Cardiac septum (tissue), 1 donor: ENCODE measurements at regions not wholly inside any gene's neighbourhood (a gene's known extent, or its start where the extent isn't known, plus 50 kb on each side); places are given as distances from the start of the nearest gene placed in this dataset.
A peak's percentile ranks its signal among the peaks of the same experiment; 100 is the strongest.

Experiments used
- DNase-seq: peaks from one replicate; pipeline ENCODE4 v3.0.0-alpha.2; 2020; ENCODE audit warnings: low spot score
- intact Hi-C: fragments of 100-400 bp; cut with DNase I; formaldehyde crosslinking; loops from one replicate; pipeline ENCODE4 v1.14.0; 2022
- donor health status: DM: no; HTN: no; CAD: no.

DNA sequence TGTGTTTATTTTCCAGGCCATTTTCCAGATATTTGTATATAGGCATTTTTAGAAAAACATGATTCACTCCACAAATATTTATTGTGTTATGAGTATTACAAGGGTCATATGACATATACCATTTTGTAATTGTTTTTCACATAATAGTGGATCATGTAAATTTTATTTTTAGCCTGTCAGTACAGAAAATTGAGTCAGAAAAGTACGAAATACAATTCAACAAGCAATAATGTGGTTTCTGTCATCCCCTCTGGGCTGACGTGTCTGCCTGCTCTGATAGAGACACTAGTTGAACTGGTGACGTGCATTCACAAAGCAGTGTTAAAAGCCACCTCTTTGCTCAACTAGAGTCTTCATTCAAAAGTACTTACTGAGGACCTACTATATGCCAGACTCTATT lies 97.9 kb upstream of the STEAP1B start:
- no peak for DNase-seq
- intact Hi-C loops, result no loop called here

DNA sequence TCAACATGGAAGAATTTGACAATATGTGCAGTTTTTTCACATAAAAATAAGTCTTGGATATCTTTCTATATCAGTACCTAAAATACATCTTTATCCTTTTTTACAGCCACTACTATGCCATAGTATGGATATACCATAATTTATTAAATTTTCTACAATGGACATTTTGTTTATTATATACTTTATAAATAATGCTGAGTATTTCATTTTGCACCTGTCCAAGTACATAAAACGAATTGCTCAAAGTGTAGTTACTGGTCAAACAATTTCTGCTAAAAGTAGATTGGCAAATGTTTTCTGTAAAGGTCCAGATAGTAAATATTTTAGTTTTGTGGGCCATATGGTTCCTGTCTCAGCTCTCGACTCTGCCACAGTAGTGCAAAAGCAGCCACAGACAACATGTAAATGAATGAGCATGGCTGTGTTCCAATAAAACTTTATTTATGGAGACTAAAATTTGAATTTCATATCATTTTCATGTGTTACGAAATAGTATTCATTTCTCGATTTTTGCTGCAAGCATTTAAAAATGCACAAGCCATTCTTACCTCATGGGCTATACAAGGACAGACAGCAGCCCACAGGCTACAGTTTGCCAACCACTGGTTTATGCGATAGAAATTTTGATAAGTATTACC lies 96.9 kb upstream of the STEAP1B start:
- intact Hi-C loops, result no loop called here
- DNase-seq, result no peak

DNA sequence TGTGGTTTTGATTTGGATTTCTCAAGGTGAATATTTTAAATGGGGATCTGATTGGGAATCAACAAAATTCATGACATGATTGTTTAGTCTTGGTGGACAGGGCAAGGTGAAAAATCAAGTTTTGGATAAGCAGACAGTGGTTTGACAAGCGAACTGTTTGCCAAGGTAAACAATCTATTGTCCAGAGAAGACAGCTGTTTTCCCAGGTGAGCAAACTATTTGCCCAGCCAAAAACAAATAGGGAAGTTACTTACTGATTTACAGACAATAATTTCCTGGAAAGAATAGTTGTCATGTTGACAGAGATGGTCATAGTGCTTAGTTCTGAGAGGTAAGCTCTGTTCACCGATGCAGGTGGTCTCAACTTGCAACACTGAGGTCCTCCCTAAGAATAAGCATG lies 94.0 kb upstream of the STEAP1B start:
- intact Hi-C loops, result no loop called here
- no peak for DNase-seq

DNA sequence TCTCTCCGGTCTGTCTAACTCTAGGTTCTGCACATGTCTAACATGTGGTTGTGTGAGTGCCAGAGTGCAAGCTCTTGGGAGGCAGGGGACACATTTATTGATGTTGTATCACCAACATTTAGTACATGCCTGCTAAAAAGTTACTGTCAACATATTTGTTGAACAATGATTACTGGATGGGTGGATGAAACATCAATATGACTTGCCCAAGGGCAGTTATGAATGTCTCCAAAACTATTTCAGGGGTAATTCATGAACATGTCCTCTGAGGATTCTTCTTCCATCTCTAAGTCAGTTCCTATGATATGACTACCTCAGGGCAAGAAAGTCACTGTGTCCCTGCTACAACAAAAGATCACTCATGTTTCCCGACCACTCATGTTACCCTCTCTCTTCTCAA lies 91.3 kb upstream of the STEAP1B start:
- no peak for DNase-seq
- intact Hi-C loops, result no loop called here

DNA sequence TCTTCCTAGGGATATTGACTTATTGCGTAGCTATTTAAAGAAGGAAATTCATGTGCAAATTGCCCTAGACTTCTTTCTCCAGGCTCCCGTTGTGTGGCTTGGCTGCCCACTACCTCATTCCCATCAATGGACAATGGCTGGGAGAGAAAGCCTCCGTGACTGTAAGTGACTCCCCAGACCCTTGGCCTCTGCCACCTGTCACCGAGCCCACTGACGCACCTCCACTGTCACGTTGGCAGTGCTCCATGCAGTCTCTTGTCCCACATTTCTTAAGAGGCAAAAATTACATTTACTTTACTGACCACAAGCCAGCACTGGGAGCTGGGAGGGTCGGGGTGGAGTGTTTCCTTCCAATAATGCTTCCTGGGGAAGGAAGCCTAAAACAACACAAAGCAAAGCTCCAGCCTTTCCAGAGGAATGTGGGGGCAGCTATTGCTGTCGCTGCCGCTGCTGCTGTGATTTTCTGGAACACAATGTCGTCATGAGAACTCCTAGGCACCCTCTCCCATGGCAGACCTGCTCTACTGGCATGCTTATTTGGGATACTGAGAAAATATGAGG lies 89.7 kb upstream of the STEAP1B start:
- DNase-seq, result peak; percentile 87
- intact Hi-C loops, result loop anchor here (1.0 to 2.0 kb wide), 2 partner anchors 26 to 137 kb away; partner anchors contain the start of gene IL6

DNA sequence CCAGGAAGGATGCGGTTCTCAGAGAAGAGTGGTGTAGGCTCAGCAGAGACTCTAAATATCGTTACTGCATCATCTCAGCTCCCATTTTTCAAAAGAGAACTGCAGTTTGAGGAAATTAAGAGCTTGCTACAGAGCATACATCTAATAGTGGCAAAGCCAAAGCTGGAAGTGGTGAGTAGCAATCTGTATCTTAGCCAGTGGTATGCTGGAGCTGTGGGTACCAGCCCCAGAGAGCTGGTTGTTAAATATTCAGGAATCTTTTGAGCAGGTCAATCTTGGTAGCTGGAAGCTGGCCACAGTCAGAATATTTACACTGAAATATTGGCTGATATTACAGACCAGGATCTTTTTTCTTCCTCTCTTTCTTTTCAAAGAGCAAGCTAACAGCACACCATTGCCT lies 88.4 kb upstream of the STEAP1B start:
- no peak for DNase-seq
- intact Hi-C loops, result loop anchor here (2.0 kb wide), 1 partner anchor 138 kb away; the partner anchor contains the start of gene IL6

DNA sequence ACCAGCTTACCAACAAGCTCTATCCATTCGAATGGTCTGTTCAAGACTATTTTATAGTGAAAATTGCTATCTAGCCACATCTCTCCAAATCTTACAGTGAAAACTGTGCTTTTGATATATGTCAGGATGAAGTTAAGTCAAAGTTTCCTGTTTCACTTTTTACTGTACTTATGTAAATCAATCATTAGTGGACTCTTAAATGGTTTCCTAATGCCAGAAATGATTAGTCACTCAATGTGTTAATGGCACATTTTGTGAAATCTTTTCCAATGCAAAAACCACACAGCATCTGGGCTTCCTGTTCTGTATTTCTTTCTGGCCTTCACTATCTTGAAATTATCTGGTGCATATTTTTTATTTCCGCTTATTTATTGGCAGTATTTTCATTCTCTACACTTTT lies 87.3 kb upstream of the STEAP1B start:
- intact Hi-C loops, result no loop called here
- DNase-seq, result no peak

DNA sequence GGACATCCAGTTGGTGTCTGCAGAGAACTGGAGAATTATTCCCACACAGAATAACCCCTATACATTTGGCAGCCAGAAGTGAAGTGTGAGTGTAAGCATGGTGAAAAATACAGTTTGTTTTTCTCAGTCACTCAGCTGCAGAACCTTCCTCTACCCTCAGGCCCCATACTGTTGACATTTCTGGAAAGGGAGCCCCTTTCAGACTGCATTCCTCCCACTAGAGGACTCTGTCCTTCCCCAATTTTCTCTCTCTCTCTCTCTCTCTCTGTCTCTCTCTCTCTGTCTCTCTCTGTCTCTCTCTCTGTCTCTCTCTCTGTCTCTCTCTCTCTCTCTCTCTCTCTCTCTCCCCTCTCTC lies 86.8 kb upstream of the STEAP1B start:
- intact Hi-C loops, result no loop called here
- DNase-seq, result no peak

DNA sequence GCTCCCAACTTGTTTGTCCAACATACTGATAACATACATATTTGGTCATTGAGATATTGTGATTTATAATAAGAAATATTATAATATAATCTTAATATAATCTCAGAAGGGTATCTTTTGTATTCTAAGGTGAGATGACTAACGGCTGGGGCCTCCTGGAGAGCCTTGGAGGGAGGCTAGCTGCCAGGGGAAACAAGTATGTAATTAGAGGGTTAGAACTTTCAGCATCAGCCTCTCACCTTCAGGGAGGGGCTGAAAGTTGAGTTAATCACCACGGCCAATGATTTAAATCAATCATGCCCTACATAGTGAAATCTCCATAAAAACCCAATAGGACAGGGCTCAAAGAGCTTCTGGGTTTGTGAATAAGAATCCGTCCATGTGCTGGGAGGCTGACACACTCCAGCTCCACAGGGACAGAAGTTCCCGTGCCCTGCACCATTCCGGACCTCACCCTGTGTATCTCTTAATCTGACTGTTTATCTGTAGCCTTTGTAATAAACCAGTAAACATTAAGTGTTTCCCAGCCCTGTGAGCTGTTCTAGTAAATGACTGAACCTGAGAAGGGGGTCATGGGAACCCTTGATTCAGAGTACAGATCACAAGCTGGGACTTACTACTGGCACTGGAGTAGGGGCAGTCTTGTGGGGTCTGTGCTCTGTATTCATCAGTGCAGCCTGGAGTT lies 86.3 kb upstream of the STEAP1B start:
- intact Hi-C loops, result no loop called here
- no peak for DNase-seq

DNA sequence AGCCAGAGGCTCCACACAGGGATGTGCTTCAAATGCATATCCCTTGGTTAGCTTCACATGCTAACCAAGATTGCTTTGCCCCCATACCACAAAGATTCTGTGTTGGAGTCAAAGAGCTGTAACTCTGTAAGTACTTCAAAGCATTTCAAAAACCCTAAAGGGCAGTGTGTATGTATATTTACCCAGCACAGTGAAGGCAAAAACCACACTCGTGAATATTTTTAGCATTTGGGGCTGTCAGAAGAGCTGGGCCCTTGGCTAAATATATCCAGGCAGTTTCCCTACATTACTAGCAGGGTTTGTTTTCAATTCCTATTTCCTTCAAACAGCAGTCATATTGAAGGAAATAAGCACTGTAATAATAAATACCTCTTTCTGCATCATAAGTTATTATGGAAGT lies 84.2 kb upstream of the STEAP1B start:
- DNase-seq, result no peak
- intact Hi-C loops, result no loop called here

DNA sequence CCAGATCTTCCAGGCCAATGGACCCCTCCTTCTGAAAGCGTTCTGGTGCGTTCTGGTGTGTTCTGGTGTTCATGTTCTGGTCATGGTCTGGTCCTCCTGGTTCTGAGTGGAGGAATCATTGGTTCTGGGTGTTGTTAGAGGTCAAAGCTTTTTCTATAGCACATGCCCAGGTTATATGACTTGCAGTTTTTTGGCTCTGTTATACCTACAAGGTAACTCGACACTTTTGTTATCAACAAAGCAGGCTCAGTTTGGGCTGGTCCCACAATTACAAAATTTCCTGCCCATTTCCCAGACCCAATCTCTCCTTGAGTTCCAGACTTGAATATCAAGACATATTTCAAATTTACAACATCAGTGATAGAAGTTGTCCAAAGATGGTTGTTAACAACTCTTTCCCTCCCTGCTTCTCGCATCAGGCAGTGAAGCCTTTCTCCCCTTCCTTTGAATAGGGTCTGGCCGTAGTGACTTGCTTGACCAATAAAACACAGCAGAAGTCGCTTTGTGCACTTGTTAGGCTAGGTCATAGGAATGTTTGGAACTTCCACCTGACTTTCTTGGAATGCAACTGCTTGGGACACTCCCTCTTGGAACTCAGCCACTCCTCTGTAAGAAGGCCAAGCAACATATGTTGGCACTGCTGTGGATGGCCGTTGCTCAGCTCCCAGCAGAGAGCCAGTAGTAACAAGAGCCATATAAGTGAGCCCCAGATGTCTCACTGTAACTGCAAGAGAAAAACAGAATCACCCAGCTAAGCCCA lies 83.1 kb upstream of the STEAP1B start:
- intact Hi-C loops, result no loop called here

DNA sequence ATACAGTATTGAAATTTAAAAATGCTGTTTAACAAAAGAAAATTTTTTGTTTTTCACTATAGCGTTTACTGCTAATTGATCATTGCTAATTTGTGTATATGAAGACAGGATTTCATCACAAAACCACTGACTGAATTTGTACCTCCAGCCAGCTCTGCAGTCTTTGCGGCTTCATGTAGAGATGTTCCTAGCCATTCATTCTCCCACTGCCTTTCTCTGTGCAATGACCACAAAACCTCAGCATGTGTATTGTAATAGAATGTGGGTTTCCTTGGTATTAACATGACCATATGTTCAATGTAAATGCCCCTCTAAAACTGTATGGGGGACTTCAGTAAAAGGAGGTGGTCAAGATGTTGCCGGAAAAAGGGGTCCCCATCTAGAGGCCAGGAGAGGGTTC lies 81.1 kb upstream of the STEAP1B start:
- no peak for DNase-seq
- intact Hi-C loops, result no loop called here

More for the DNA sequence above, 83.1 kb upstream of the STEAP1B start:
- DNase-seq, result no peak

DNA sequence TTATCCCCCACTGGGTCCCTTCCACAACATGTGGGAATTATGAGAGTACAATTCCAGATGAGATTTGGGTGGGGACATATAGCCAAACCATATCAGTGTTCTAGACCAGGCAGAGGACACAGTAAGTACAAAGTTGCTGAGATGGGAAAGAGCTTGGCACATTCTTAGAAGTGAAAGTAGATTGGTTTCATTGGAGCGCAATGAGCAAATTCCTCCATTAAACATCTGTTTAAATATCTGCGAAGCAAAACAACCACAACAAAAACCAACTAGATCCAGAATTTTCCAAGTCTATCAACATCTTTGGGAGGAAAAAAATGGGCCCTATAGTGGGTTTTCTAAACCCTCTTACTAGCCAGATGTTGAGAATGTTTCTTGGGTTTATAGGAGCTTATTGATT lies 80.0 kb upstream of the STEAP1B start:
- intact Hi-C loops, result no loop called here

DNA sequence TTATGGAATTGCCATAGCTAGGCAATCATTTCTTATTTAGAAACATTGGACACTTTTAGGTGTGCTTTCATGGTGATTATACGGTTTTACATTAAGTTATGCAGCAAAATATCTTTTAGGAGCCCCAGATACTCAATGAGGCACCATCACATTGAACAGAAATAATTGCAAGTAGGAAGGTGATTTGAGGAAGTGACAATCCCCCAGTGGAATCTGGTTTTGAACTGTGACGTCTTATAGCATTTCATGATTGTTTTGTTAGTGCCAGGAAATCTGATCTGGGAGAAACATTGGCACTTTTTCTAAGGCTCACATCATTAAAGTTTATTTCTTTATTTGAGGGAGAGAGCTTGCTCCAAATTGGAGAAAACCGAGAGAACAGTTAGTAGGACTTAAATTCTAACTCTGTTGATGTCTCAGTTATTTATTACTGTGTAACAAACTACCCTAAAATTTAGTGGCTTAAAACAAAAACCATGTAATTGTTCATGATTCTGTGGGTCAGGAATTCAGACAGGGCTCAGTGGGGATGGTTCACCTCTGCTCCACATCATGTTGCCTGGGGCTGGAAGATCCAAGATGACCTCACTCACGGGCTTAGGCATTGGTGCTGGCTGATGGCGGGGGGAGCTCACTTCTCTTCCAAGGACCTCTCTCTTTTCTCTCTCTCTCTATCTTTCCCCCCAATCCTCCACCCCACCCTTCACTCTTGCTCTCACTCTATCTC lies 78.2 kb upstream of the STEAP1B start:
- DNase-seq, result no peak
- intact Hi-C loops, result no loop called here

More for the DNA sequence above, 80.0 kb upstream of the STEAP1B start:
- no peak for DNase-seq

DNA sequence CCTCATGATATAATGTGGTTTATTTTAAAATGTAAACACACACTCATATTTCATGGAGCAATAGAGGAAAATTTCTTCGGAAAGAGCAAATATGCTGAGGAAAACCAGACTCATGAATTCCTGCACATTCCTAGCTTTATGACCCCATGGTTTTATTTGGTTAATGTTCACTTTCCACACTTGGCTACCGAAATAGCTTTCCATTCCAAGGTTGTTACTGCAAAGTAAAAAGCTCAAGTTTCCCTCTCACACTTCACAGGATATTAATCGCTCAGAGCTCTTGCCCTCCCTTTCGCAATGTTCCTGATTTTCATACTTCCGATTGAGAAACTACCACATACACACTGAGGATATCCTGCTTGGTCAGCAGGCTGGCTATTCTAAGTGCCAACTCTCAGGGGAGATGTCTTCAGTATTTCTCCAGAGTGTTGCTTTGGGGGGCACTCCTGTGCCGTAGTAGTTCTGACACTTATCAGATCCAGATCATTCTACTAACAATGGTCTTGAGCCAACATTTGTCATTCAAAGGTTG lies 77.5 kb upstream of the STEAP1B start:
- DNase-seq, result no peak
- intact Hi-C loops, result no loop called here

DNA sequence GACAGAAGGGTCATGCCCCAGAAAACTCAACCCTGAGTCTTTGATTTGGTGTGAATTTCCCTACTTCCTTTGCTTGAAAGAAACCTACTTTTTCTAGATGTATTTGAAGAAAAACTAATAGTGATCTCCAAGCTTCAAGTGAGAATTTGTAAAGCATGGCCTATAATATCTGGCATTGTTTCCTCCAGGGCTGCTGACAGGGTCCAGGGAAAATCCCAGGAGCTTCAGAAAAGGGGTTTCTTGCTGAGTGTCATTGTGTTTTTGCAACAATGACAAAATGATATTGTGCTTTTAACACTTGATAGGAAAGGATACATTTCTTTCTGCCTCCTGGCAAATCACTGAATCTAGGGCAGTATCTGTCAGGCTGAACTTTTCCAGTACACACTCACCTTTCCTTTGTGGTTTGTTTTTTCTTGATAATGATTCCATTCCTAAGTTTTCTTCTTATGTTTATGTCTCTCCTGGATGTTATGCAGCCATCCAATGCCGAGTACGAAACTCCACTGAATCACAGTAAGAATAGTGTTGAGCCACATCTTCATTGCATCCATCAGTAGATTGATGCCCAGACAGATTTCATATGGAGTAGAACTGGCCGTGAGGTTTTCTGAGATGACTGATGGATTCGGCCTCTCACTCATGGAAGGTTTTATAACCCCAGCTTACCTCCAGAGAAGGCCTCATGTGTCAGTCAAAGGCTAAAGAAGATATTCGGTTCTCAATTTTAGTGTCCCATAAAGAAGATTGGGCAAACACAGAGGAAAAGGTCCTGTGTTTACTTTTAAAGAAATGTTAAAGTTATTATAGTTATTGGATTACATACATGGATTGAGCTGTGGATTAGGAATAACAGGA lies 76.9 kb upstream of the STEAP1B start:
- intact Hi-C loops, result no loop called here
- no peak for DNase-seq

DNA sequence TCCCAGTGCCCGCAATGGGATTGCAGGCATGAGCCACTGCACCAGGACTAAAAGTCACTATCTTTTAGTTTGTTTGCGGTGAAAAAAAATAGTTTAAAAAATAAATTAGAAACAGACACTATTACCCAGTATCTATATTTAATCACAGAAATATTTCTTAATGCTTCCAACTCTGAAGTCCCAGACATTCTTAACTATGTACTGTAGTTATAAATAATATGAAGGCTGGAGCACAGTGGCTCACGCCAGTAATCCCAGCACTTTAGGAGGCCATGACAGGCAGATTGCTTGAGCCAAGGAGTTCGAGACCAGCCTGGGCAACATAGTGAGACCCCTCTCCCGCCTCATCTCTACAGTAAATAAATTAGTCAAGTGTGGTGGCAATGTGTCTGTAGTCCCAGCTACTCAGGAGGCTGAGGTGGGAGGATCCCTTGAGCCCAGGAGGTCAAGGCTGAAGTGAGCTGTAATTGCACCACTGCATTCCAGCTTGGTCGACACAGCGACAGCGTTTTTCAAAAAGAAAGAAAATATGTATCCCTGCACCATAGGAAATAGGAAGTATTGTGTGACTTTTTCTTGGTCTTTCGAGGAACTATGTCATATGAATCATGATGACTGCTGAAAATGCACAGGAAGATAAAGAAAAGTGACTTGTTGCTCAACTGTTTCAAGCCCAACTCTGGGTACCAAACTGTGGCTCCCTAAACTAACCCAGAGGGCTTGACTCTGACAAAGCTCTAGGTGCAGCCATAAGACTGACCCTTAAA lies 74.9 kb upstream of the STEAP1B start:
- intact Hi-C loops, result no loop called here
- DNase-seq, result no peak

DNA sequence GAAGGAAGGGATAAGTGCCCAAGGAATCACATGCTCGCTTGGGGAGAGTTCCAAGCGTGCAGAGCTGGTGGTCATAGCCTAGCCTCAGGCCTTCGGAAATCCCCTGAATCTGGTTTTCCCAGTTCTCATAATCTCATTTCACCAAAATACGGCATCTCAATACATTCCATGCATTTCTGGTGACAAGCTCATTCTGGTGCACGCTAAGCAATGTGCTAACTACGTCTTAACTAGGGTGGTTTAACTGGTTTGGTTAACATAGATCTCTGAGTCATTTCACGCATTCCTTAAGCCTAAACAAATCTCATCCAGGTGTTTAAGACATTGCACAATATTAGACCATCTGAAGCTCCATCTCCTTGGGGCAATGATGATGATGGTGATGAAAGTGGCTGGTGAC lies 72.9 kb upstream of the STEAP1B start:
- intact Hi-C loops, result no loop called here
- DNase-seq, result no peak
